ENCODE measurements at regions not wholly inside any gene's neighbourhood (a gene's known extent, or its start where the extent isn't known, plus 50 kb on each side); places are given as distances from the start of the nearest gene placed in this dataset.

DNA sequence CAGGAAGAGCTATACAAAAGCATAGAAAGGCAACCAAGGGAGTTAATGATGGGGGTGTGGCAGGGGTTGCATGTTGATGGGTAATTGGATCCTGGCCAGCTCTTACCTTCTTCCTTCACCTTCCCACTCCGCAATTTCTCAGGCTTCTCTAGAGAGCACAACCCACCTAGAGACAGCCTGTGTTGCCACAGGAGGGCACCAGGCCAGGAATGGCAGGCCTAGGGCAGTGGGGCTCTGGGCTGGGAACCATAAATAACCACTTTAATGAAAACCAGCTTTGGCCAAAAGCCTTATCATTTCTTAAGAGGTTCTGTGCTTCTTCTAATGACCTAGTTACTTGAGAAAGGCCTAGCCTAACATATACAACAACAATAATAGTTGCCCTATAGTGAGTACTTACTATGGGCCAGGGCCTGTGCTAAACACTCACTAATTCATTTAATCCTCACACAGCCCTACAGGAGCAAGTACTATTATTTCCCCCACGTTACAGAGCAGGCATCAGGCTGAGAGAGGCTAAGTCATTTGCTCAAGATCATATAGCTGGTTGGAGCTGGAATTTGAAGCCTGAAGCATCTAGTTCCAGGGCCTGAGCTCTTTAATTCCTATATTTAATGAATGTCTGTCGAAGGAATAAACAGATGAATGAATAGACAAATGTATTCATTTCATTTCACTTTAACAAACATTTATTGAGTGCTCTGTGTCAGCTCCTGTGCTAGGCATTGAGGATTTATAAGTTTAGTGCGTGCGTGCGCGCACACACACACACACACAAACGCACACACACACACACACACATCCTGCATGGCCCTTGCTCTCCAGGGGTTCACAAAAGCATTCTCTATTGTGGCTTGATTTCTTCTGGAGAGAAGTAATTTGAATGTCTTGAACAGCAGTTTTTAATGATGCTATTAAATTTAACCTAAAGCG is 66.8 kb downstream of the RTL9 start:
- Histone ChIP-seq H3K27me3 (ENCODE audit: control insufficient read depth in 1 of 2, insufficient read depth in 2 of 2, low read length in 2 of 2) (no peaks in the 10 kb centered on the region), H3K36me3 (replicated peaks in 1 of 2; ENCODE audit: control insufficient read depth in 1 of 2, insufficient read depth in 2 of 2, low read length in 2 of 2) (no peaks in the 10 kb centered on the region), H2AFZ (ENCODE audit: low read length) (no peak overlapping the region), H3K4me3 (replicated peaks in 1 of 3; ENCODE audit: insufficient read depth in 1 of 3, low read depth in 2 of 3, low read length in 3 of 3) (no peak overlapping the region), H3K79me2 (ENCODE audit: insufficient read depth, low read length) (no peaks in the 10 kb centered on the region), H3K4me2 (ENCODE audit: low read depth, low read length) (no peak overlapping the region), H3K9me3 (ENCODE audit: low read length) (no peaks in the 10 kb centered on the region), H3K4me1 (ENCODE audit: insufficient read depth, low read length) (no peaks in the 10 kb centered on the region), H3K9ac (ENCODE audit: insufficient read depth, low read depth, low read length) (no peak overlapping the region), H3K27ac (ENCODE audit: extremely low read length, insufficient read depth, low read length) (no peak overlapping the region), H4K20me1 (ENCODE audit: insufficient read depth, low read length) (no peaks in the 10 kb centered on the region)
- BruUV-seq (replicated peaks), result no TSS peak
- WGBS (ENCODE audit: low lambda C conversion rate), result 68% methylated on average over 7 of the region's 9 CpGs
- ChIA-PET CTCF (ENCODE audit: low intra/inter-chr PET ratio, low total read pairs) (no interaction called here), POLR2A (no interaction called here)
- in situ Hi-C loops (cut with HindIII; ENCODE audit: extremely low pct_ligation_motif_present, low pct_unique_long_range_greater_than_20kb), result no loop called here
- TF ChIP-seq ZNF207 (IDR thresholded peaks at IDR 0.05; ENCODE audit: borderline replicate concordance) (no peak), JUND (CRISPR knock-in tag; IDR thresholded peaks at IDR 0.05) (no peak), SALL1 (CRISPR knock-in tag; IDR thresholded peaks at IDR 0.05) (no peak)
- no peak for DNase-seq (ENCODE audit: low spot score)
- intact Hi-C loops (cut with micrococcal nuclease; ENCODE audit: unreplicated experiment), result no loop called here
- no peak for FAIRE-seq
- ATAC-seq, result no peak

DNA sequence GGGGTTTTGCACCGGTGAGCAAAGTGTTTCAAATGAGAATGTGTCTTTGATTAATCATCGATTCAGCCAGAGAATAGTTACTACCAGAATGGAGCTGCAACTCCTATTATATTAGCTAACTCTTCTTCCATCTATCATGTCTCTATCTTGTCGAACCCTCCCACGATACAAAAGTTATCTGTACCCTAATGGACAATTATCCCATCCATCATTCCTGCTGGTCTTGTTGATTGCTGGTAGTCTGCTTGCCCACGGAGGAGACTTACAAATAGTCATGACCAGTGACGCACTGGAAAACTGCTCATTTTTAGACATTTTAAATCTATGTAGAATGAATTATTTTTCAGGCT is 67.5 kb downstream of the RTL9 start:
- Histone ChIP-seq H3K4me1 (ENCODE audit: insufficient read depth, low read length) (no peaks in the 10 kb centered on the region), H3K4me3 (replicated peaks in 1 of 3; ENCODE audit: insufficient read depth in 1 of 3, low read depth in 2 of 3, low read length in 3 of 3) (no peak overlapping the region), H3K9ac (ENCODE audit: insufficient read depth, low read depth, low read length) (no peak overlapping the region), H3K4me2 (ENCODE audit: low read depth, low read length) (no peak overlapping the region), H3K36me3 (replicated peaks in 1 of 2; ENCODE audit: control insufficient read depth in 1 of 2, insufficient read depth in 2 of 2, low read length in 2 of 2) (no peaks in the 10 kb centered on the region), H4K20me1 (ENCODE audit: insufficient read depth, low read length) (no peaks in the 10 kb centered on the region), H3K9me3 (ENCODE audit: low read length) (no peaks in the 10 kb centered on the region), H3K27ac (ENCODE audit: extremely low read length, insufficient read depth, low read length) (no peak overlapping the region), H3K79me2 (ENCODE audit: insufficient read depth, low read length) (no peaks in the 10 kb centered on the region), H3K27me3 (ENCODE audit: control insufficient read depth in 1 of 2, insufficient read depth in 2 of 2, low read length in 2 of 2) (no peaks in the 10 kb centered on the region), H2AFZ (ENCODE audit: low read length) (no peak overlapping the region)
- in situ Hi-C loops (cut with HindIII; ENCODE audit: extremely low pct_ligation_motif_present, low pct_unique_long_range_greater_than_20kb), result no loop called here
- CTCF ChIA-PET (ENCODE audit: low intra/inter-chr PET ratio, low total read pairs), result no interaction called here
- intact Hi-C loops (cut with micrococcal nuclease; ENCODE audit: unreplicated experiment), result no loop called here
- ATAC-seq (no peak), DNase-seq (ENCODE audit: low spot score) (no peak), FAIRE-seq (no peak)
- BruUV-seq (replicated peaks), result no TSS peak
- POLR2A ChIA-PET, result no interaction called here
- no peak for TF ChIP-seq ZFP82 (CRISPR knock-in tag; IDR thresholded peaks at IDR 0.05; ENCODE audit: borderline replicate concordance)
- no peak for TF ChIP-seq ZFP36L2 (CRISPR knock-in tag; IDR thresholded peaks at IDR 0.05)
- TF ChIP-seq, protein P1, sequence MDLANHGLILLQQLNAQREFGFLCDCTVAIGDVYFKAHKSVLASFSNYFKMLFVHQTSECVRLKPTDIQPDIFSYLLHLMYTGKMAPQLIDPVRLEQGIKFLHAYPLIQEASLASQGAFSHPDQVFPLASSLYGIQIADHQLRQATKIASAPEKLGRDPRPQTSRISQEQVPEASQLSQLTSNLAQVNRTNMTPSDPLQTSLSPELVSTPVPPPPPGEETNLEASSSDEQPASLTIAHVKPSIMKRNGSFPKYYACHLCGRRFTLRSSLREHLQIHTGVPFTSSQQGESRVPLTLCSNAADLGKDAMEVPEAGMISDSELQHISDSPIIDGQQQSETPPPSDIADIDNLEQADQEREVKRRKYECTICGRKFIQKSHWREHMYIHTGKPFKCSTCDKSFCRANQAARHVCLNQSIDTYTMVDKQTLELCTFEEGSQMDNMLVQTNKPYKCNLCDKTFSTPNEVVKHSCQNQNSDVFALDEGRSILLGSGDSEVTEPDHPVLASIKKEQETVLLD (CRISPR knock-in tag; IDR thresholded peaks at IDR 0.05; ENCODE audit: low read depth), result no peak
- 47% methylated on average over 6 of the region's 6 CpGs for WGBS (ENCODE audit: low lambda C conversion rate)

Measured in HepG2 (cell line).